ENCODE measurements at regions not wholly inside any gene's neighbourhood (a gene's known extent, or its start where the extent isn't known, plus 50 kb on each side); places are given as distances from the start of the nearest gene placed in this dataset.
"Not testable (repeated sequence)": the region's sequence is repeated elsewhere in the genome, so short reads cannot be mapped to it uniquely, and the experiment has no call there.

DNA sequence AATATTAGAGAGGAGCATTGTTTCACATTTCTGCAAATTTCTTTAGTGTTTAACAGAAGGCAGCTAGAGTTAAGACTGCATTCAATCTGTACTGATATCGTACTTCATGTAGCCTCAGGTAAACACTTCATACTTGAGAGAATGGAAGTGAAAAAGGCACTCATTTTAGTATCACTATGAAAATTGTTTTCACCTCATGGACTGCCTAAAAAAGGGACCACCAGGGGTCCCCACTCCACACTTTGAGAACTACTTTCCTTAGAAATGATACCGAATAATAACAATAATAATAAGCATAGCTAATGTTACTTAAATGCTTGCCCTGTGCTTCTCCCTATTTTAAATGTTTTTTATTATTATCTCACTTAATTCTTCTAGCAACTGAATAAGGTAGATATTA, 95.1 kb downstream of the BLID start:
- DNase-seq = no peak

DNA sequence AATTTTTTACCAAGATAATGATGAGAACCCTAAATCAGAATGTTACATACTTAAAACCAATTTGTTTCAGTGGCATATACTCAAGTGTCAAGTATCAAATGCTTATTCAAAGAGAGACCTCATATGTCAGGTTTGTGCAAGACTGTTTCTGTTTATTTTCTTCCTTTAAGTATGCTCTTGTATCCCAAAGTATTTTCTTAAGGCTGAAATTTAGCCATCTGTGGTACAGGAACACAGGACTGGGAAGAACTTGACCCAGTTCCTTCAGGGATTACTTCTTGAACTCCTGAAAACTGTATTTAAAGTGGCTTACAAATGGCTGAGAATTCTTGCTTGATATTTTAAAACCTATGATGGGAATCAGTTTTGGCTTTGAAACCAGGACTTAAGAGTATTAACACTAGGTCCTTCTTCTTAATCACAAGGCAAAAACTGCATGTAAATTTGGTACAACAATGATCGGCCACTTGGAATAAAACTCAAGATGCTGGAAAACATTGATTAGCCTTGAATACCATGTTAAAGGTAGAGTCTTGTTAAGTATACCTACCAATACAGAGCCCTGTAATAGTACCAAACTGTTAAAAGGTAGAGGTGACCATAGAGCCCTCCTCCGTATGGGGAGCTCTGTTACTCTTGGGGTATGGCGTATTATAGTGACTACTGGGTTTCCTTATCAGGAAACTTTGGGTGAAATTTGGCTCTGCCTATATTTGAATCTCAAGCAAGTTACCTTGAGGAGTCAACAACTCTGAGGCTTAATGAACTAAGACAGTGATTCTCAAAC, 95.9 kb downstream of the BLID start:
- no peak for DNase-seq

DNA sequence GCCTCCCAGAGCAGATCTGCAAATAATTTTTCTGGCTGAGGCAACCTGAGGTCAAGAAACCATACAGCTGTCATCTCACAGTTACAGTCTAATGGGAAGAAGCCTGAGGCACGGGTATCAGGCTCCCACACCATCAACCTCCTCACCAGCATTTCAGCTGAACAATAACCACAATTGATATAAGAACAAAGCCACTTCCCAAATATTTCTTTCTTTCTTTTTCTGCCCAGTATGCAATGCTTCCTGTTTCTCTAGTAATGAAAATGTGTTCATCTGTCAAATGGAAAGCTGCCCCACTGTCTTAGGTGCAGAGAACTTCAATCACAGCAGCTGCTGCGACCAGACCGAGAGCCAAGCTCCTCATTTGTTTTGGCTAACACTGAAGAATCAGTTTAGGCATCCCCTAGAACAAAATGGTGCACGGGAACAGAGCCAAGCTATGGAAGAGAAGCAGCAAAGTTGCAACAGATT, 108.4 kb downstream of the BLID start:
- DNase-seq = no peak

DNA sequence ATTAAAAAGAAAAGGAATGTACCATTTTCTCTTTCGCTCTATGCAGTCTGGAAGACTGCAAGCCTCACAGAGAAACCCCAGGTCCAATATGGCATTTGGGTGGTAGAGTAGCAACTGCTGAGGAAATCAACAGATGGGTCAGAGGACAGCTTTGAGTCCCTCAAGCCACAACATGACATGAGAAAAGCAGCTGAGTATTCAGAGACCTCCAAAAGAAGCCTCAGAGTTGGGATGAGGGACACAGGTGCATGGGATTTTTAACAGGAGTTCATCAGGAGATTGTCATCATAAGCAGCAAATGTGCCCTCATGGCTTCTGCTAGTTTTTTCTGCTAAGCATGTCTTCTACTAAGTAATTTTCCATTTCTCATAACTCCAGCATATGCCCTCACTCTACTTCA, 111.6 kb downstream of the BLID start:
- no peak for DNase-seq

DNA sequence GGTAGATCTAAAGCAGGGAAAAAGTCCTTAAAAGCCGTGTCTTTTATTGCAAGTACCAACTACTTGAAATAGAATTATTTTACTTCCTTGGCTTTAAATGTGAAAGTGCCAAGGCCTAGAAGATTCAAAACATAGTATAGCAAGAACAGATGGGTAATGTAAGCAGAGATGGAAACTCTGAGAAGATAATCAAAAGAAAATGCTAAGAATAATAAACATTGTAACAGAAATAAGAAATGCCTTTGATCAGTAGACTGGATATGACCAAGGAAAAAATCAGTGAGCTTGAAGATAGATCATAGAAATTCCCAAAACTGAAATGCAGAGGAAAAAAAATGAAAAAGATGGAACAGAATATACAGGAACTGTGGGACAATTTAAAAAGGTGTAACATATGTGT, 113.1 kb downstream of the BLID start:
- no peak for DNase-seq

DNA sequence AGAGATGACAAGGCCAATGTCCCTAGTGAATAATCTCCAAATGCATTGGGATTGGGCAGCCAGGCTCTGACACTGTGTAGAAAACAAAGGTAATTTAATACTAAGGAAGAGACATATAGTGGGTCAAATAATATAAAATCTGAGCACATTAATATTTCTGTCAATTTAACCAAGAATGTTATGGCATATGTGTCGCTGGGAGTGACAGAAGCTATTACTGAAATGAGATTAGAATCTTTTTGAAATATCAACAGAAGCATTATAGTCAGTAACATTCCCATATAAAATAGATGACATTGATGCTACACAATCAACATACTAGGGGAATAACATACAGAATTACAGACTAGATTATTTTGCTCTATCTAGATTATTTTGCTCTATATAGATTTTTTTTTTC, 114.0 kb downstream of the BLID start:
- no peak for DNase-seq

DNA sequence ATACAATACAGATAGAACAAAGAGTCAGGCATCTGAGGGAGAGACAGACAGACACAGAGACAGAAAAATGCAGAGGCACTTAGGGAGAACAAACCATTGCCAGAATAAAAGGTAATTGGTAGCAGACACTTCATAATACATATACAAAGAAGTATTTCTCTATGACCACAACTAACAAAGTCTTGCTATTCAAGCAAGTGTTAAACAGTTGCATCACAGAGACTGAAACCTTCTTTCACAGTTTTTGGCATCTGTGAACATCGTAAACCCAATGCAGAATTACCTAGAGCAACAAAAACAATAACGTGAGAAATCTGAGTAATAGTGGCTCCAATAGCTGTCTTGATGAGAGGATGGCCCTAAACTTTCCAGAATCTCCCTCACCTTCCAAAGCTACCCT, 116.4 kb downstream of the BLID start:
- no peak for DNase-seq

DNA sequence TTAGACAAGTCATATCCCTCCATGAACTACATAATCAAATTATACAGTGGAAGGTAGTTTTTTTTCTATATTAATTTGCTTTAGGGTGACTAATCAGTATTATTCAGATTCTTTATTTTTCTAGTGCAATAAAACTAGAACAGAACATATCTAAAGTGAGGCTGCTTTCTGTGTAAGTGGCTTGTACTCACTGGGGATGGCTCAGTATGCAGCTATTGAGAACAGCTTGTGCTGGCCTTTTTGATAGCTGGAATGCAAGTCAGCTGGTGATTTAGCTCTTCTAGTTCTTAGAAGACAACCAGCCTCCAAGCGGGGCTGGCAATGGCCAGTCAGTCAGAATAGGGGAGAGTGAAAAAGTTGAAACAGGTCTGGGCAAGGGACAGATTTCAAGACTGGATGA, 119.4 kb downstream of the BLID start:
- DNase-seq = no peak

DNA sequence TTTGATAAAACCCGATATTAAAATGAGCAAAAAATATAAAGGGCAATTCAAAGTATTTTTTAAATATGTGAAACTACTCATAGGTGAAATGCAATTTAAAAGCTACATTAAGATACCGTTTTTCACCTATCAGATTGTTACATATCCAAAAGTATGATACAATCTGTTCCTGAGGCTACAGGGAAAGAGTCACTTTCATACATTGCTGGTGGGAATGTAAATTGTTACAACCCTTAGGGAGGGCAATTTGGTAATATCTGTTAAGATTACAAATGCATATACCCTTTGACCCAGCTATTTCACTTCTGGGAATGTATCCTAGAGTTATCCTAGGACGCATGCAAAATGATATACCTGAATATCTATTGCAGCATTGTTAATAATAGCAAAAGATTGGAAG, 132.1 kb downstream of the BLID start:
- DNase-seq = no peak

DNA sequence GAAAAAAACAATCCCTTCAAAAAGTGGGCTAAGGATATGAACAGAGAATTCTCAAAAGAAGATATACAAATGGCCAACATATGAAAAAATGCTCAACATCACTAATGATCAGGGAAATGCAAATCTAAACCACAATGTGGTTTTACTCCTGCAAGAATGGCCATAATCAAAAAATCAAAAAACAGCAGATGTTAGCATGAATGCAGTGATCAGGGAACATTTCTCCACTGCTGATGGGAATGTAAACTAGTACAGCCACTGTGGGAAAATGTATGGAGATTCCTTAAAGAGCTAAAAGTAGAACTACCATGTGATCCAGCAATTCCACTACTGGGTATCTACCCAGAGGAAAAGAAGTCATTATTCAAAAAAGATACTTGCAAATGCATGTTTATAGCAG, 138.1 kb downstream of the BLID start:
- not testable (repeated sequence) for DNase-seq

DNA sequence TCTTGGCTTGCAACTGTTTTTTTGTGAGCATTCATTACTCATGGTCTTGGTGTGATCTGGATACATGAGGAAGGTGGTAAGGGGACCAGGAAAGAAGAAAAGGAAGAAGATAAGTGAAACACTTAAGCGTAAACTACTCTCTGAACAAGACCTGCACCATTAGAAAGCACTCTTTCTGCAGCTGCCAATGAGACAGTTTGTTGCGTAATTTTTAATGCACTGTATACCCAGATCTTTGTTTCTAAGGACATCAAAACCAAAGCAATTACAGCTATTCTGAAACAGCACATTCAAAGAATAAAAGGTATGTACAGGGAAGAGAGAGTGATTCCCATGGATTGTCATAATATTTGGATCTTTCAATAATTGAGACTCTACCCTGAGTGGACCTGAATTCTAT, 147.4 kb downstream of the BLID start:
- no peak for DNase-seq

DNA sequence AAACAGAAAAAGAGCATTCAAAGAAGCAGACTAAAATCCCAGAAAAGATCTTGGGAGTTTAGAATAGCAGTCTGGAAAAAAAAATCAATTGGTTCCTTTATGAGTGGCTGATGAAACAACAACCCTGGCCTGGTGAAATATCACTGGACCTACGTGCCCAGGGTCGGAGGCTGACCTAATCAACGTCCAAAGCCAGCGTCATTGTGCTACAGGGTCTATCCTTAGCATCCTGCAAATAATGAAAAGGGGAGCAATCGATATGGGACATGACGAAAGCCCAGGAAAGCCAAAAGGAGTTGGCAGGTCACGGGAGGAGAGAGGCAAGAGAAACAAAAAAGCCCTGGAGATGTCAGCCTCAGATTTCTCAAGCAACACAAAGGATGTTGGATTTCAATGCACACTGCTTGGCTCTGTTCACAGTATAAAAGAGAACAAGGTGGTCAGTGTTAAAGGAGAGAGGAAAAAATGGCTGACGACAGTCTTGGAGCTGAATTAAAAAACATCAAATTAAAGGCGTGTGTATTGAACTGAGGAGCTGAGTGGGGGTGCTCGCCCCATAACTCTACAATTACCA, 148.8 kb downstream of the BLID start:
- DNase-seq = no peak

DNA sequence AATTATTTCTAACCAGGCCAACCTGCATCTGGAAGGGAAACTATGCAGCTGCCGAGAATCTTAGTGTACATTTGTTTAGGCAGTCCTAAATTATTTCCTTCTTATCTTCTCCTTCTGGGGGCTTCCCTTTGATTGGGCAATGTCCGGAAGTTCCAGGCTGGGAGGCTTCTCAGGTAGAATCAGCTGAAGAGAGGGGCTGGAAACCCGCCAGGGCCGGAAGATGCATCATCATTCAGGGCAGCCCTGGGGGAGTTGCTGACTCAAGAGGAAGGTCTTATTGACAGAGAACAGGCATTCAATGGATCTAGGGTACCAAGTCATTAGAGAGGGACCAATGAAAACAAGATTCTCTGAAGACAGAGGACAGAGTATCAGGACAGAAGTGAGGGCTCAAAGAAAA, 150.7 kb downstream of the BLID start:
- peak; percentile 2 for DNase-seq

DNA sequence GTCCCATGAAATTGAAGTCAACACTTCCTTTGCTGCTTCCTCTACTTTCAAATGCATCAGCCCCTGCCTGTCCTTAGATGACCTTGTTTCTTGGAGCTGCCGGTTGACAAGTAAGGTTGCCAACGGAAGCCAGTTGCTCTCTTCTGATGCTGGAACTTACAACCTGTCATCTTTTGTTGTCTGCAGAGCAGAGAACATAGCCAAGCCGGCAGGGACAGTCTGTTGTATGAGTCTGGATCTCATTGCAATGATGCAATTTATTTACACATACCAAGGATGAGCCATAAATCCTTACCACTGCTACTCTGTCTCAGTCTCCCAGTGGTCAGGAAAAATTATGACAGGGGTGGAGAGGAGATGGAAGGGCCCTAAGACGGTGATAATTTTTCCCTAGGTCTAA, 151.4 kb downstream of the BLID start:
- DNase-seq = peak; percentile 37

DNA sequence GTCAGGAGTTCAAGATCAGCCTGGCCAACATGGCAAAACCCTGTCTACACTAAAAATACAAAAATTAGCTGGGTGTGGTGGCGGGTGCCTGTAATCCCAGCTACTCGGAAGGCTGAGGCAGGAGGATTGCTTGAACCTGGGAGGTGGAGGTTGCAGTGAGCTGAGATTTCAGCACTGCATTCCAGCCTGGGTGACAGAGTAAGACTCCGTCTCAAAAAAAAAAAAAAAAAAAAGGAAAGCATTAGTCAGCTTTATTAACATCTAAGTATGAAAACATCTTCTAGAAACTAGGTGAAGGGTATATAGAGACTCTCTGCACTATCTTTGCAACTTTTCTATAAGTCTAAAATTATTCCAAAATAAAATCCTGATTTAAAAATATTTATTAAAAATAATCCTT, 152.2 kb downstream of the BLID start:
- DNase-seq = not testable (repeated sequence)

DNA sequence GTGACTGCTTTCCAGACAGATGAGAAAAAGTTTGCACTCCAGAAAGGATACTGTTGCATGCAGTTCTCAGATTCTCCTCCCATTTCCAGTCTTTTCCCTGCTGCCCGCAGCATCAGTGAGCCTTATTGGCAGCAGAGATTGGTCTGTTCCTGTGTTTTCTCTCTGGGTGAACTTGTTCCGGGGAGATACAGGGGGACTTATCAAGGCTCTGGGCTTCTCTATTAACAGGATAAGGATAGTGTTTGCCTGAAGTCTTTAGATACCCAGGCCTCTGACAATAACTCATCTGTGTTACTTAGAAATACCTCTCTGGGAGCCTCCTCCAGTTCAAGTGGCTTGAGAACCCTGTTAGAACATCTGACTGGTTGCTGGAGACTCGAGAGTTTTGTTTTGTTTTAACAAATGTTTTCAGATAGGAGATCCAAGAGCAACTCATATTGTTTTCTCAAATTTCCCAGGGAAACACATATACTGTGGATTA, 154.7 kb downstream of the BLID start:
- DNase-seq = no peak

DNA sequence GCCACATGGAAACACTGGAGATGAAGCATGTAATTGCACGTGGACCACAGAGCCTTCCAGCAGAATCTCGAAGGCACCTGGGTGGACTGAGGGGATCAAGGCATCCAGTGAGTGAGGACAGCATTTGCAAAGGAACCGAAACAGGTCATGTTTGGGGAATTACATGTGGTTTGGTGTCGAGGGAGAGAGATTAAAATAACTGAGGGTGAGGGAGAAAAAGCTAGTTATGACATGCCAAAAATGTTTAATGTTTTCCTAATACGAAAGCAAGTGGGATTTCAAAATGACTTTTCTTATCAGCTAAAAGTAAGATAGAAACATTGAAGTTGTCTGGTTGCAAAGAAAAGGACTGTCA, 157.1 kb downstream of the BLID start:
- DNase-seq = no peak

DNA sequence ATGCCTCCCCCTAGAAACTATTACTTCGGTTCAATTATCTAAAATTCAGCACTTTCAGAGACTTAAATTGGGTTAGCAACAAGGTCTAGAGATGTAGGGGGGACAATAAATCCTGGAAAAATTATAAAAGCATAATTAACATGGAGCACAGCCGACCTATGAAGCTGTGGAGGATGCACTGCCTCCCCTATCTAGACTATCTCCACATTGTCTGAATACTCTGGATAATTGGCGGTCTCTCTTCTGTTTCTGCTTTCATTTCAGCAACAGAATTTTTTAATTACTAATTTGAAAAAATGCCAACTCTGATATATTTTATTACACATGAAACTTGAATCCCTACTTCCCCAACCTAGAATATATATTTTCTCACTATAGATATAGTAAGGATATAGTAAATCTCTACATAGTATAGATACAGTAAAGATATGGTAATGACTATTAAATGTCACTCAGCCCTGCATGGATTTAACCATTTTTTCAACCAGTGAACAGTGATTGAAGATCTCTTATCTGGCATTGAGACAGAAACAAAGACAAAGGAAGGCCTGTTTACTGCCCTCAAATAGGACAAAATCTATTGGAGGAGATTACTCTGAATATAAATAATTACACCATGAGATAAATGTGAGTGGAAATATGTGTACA, 157.6 kb downstream of the BLID start:
- no peak for DNase-seq

DNA sequence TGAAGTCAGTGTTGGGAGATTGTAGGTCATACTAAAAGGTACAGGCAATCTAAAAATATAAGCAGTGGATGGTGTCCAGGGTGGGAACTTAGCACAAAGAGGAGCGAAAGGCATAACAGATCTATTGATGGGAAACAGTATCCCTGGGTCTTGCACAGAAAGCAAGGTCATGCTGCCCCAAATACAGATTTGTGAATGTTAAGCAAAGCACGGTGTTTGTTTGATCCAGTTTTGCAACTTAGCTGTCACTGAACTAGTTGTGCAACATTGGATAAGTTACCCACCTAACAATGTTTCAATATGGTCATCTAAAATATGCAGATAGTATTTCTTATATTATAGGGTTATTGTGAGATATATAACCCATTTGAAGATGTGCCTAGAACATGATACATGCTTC, 162.9 kb downstream of the BLID start:
- no peak for DNase-seq

DNA sequence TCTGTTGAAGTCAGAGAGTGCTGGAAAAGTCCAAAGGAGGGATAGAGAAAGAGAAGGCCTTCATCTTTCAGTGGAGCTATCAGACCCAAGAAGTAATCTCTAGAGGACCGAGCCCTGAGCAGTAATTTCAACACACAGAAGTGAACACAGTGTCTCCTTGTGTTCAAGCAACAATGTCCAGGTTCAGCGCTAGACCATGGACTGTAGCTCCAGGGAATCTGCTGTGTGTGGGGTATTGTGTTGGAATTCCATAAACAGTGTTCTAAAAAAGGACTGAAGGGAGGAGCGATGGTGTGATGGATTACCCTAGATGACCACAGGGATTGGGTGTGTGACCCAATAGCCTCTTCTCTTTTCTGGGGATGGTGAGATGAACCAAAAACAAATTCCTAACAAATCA, 165.9 kb downstream of the BLID start:
- DNase-seq = no peak

DNA sequence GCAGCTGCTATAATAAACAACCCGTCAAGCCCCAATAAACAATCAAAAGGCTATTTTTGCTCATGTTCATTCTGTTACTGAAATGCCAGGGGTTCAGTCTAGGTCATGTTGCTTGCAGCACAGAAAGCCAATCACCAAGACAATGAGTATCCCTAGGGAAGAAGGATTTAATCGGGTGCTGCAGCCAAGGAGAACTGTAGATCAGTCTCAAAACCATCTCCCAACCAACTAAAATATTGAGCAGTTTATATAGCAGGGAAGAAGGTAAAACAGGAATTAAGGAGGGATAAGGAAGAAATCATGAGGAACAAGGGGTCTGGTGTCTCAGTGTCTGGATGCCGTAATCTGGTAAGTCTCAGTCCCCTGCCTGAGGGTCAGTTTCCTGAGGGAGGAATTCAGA, 169.5 kb downstream of the BLID start:
- DNase-seq = no peak

DNA sequence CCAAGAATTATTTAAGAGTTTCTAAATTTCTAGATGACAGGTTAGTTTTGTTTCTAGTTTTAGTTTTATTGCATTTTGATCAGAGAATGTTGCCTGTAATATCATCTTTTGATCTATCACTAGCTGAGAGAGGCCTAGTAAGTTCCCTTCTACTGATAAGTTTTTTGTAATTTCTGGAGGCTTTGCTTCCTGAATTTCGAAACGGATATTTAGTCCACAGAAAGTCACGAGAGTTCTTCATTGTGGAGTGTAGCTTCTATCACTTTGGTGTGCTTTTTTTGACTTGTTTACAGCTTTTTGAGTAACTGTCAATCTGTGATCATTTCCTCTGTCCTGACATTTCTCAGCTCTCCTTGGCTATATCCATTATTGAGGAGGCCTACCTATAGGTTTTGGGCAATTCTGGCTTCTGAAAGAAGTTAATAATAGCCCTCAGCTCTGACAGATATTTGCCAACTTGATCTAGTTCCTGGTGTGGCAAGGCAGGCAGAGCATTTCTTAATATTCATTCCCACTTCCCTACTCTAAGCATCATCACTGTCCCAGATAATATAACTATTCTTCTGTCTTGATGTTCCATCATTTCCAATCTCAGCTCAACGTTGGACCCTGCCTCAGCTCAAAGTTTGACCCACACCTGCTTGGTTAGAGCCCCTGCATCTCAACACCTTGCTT, 171.3 kb downstream of the BLID start:
- no peak for DNase-seq

DNA sequence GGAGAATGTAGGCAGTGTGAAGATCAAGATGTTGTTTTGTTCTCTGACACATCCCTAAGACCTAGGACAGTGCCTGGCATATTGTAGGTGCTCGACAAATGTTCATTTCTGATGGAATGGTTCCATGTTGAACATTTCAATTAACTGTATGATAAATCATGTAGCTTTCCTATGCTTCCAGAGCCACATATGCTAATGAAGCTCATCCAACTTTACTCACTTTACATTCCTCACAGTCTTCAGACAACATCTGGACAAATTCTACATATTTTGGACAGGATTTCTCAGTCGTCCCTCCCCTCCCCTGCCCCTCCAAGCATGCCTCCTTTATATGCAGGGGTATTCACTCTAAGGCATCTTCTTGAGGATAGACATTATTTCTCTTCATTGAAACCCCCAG, 177.9 kb downstream of the BLID start:
- no peak for DNase-seq

All from NCI-H2227 treated with DMSO at 0.1 percent for 48 hours (cell line).